Stimulated activated CD8-positive, alpha-beta memory T cell treated with anti-CD3 and anti-CD28 coated beads, Interleukin-15, amount 100 ng/mL, for 48 hours (primary cell): ENCODE measurements at regions not wholly inside any gene's neighbourhood (a gene's known extent, or its start where the extent isn't known, plus 50 kb on each side); places are given as distances from the start of the nearest gene placed in this dataset.

Source experiments
- DNase-seq, 2 donors: peaks; one replicate each; pipeline ENCODE4 v3.0.0-alpha.2; 2020; ENCODE audit warnings: low read depth in 2 of 2

GRCh38 chr16:6207124-6207523 lies 1109.5 kb upstream of the EEF2KMT start:
- no peak for DNase-seq

GRCh38 chr16:6206080-6206479 lies 1108.5 kb upstream of the EEF2KMT start:
- DNase-seq: no peak

GRCh38 chr16:6204945-6205344 lies 1107.3 kb upstream of the EEF2KMT start:
- DNase-seq: no peak

- DNase-seq: no peak
Observed at GRCh38 chr16:6200861-6201260, 1103.3 kb upstream of the EEF2KMT start.

- no peak for DNase-seq
Observed at GRCh38 chr16:6200271-6200670, 1102.7 kb upstream of the EEF2KMT start.

GRCh38 chr16:6195966-6196365 lies 1098.4 kb upstream of the EEF2KMT start:
- no peak for DNase-seq

GRCh38 chr16:6193718-6194117 lies 1096.1 kb upstream of the EEF2KMT start:
- no peak for DNase-seq

GRCh38 chr16:6192984-6193383 lies 1095.4 kb upstream of the EEF2KMT start:
- no peak for DNase-seq

- no peak for DNase-seq
Observed at GRCh38 chr16:6192532-6192931, 1094.9 kb upstream of the EEF2KMT start.

- DNase-seq: no peak
Observed at GRCh38 chr16:6190776-6191175, 1093.2 kb upstream of the EEF2KMT start.

- DNase-seq: no peak
Observed at GRCh38 chr16:6189216-6189615, 1091.6 kb upstream of the EEF2KMT start.

GRCh38 chr16:6177616-6178180 lies 1080.1 kb upstream of the EEF2KMT start:
- no peak for DNase-seq

- DNase-seq: no peak
Observed at GRCh38 chr16:6170022-6170421, 1072.4 kb upstream of the EEF2KMT start.

- no peak for DNase-seq
Observed at GRCh38 chr16:6165330-6165979, 1067.9 kb upstream of the EEF2KMT start.

GRCh38 chr16:6160871-6161270 lies 1063.3 kb upstream of the EEF2KMT start:
- no peak for DNase-seq

GRCh38 chr16:6160303-6160702 lies 1062.7 kb upstream of the EEF2KMT start:
- no peak for DNase-seq

GRCh38 chr16:6157806-6158205 lies 1060.2 kb upstream of the EEF2KMT start:
- no peak for DNase-seq

- no peak for DNase-seq
Observed at GRCh38 chr16:6155271-6155670, 1057.7 kb upstream of the EEF2KMT start.

GRCh38 chr16:6153901-6154300 lies 1056.3 kb upstream of the EEF2KMT start:
- no peak for DNase-seq

GRCh38 chr16:6149031-6149430 lies 1051.4 kb upstream of the EEF2KMT start:
- no peak for DNase-seq

GRCh38 chr16:6148361-6148760 lies 1050.8 kb upstream of the EEF2KMT start:
- DNase-seq: no peak

GRCh38 chr16:6146874-6147425 lies 1049.4 kb upstream of the EEF2KMT start:
- no peak for DNase-seq

GRCh38 chr16:6146356-6146755 lies 1048.8 kb upstream of the EEF2KMT start:
- DNase-seq: no peak

- DNase-seq: no peak
Observed at GRCh38 chr16:6144463-6144862, 1046.9 kb upstream of the EEF2KMT start.
